PFSK-1 (cell line): ENCODE measurements at regions not wholly inside any gene's neighbourhood (a gene's known extent, or its start where the extent isn't known, plus 50 kb on each side); places are given as distances from the start of the nearest gene placed in this dataset.

ENCODE experiments used
- FOXP2 ChIP-seq: optimal IDR thresholded peaks from 2 replicates; pipeline ENCODE3; 2011; ENCODE audit warnings: borderline replicate concordance, control low read depth, inconsistent platforms; ENCODE audit not compliant: insufficient read depth; ENCODE audit errors: extremely low read length, extremely low read depth
- POLR2AphosphoS5 ChIP-seq: IDR thresholded peaks from 2 replicates; pipeline ENCODE4 v1.6.1; 2012; ENCODE audit warnings: low read depth, mild to moderate bottlenecking, control low read depth, low read length, moderate library complexity
- SIN3A ChIP-seq: IDR thresholded peaks from 2 replicates; pipeline ENCODE4 v1.6.1; 2012; ENCODE audit warnings: mild to moderate bottlenecking, low read length, moderate library complexity, borderline replicate concordance; ENCODE audit not compliant: insufficient read depth
- TAF1 ChIP-seq: IDR thresholded peaks from 2 replicates; pipeline ENCODE4 v1.6.1; 2012; ENCODE audit warnings: low read length, control low read depth, borderline replicate concordance; ENCODE audit not compliant: insufficient read depth
- TF ChIP-seq, protein P1 (sequence below), 2 experiments: IDR thresholded peaks; 2 replicates each; pipeline versions ENCODE4 v1.6.1 to v1.8.0; 2011 to 2012; ENCODE audit warnings: low read depth in 2 of 2, low read length in 2 of 2, control low read depth in 1 of 2, inconsistent platforms in 1 of 2, mild to moderate bottlenecking in 1 of 2, moderate library complexity in 1 of 2; ENCODE audit not compliant: insufficient read depth in 1 of 2

DNA sequence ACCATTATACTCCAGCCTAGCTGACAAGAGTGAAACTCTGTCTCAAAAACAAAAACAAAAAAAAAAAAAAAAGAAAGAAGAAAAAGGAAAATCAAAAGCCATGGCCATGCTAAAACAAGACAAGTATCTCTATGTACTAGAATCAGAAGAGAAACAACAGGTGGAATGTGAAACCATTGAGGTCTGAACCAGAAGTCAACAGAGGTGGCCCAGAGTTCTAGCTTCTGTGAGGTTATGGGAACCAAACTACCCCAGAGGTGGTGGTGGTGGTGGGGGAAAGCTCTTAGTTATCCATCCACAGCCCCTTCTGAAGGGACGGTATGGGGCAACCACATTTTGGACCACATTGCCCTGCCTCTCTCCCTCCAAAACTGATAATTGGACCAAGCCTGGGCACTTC is 59.5 kb upstream of the ZNF366 start:
- TF ChIP-seq POLR2AphosphoS5 (no peak), FOXP2 (no peak), SIN3A (no peak), TAF1 (no peak)
- TF ChIP-seq, protein P1, sequence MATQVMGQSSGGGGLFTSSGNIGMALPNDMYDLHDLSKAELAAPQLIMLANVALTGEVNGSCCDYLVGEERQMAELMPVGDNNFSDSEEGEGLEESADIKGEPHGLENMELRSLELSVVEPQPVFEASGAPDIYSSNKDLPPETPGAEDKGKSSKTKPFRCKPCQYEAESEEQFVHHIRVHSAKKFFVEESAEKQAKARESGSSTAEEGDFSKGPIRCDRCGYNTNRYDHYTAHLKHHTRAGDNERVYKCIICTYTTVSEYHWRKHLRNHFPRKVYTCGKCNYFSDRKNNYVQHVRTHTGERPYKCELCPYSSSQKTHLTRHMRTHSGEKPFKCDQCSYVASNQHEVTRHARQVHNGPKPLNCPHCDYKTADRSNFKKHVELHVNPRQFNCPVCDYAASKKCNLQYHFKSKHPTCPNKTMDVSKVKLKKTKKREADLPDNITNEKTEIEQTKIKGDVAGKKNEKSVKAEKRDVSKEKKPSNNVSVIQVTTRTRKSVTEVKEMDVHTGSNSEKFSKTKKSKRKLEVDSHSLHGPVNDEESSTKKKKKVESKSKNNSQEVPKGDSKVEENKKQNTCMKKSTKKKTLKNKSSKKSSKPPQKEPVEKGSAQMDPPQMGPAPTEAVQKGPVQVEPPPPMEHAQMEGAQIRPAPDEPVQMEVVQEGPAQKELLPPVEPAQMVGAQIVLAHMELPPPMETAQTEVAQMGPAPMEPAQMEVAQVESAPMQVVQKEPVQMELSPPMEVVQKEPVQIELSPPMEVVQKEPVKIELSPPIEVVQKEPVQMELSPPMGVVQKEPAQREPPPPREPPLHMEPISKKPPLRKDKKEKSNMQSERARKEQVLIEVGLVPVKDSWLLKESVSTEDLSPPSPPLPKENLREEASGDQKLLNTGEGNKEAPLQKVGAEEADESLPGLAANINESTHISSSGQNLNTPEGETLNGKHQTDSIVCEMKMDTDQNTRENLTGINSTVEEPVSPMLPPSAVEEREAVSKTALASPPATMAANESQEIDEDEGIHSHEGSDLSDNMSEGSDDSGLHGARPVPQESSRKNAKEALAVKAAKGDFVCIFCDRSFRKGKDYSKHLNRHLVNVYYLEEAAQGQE (IDR thresholded peaks at IDR 0.05; ENCODE audit: insufficient read depth in 1 of 2, low read depth in 2 of 2, low read length in 2 of 2) = no peak

DNA sequence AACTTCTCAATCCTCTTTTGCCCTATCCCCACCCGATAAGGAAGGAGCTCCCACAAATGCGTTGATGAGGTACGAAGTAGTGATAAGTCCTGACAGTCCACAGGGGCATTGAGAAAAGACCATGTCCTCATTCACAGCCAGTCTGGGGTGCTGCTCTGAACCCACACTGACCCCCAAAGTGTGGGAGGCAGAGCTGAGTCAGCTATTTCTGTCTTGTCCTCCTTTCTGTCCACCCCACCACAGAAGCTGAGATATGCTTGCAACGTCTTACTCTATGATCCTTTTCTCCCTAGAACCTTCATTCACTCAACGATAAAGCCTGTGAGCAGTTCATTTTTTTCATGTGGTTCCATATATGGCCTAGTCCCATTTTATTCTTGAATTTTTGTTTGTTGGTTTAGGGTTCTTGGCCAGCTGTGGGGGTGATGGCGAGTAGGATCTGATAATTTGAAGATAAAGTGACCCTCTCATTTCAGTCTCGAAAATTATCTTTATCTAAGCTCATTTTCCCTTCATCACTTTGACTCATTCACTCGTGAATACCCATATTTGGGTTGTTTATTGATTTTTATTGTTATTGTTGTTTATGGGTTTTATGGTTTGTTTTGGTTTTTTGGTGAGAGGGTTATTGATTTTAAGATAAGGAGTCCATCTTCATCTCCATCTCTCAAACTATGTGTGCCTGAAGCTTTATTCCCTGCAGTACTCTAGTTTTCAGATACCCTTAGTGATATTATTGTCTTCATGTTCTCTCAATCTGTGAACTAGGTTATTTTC is 58.5 kb upstream of the ZNF366 start:
- TF ChIP-seq POLR2AphosphoS5 (no peak), SIN3A (no peak), FOXP2 (no peak), TAF1 (no peak)
- TF ChIP-seq, protein P1 (IDR thresholded peaks at IDR 0.05; ENCODE audit: insufficient read depth in 1 of 2, low read depth in 2 of 2, low read length in 2 of 2) = no peak

DNA sequence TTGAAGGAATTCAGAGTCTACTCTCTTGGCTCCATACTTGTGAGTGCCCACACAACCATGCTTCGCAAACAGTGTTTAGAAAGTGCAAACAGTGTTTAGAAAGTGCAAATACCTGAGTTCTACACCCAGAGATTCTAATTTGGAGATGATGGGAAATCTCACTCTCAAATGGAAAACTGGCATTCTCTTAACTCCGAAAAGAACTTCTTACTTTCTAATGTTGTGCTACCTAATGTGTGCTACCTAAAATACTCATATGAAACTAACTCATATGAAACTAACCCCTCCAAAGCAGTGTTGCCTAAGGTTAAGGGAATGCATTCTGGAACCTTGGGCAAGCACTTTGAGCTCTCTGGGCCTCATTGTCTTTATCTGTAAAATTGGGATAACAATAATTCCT is 55.5 kb upstream of the ZNF366 start:
- no peak for TF ChIP-seq POLR2AphosphoS5
- TF ChIP-seq FOXP2 = no peak
- no peak for TF ChIP-seq SIN3A
- TF ChIP-seq, protein P1 (IDR thresholded peaks at IDR 0.05; ENCODE audit: insufficient read depth in 1 of 2, low read depth in 2 of 2, low read length in 2 of 2) = no peak
- TF ChIP-seq TAF1 = no peak

DNA sequence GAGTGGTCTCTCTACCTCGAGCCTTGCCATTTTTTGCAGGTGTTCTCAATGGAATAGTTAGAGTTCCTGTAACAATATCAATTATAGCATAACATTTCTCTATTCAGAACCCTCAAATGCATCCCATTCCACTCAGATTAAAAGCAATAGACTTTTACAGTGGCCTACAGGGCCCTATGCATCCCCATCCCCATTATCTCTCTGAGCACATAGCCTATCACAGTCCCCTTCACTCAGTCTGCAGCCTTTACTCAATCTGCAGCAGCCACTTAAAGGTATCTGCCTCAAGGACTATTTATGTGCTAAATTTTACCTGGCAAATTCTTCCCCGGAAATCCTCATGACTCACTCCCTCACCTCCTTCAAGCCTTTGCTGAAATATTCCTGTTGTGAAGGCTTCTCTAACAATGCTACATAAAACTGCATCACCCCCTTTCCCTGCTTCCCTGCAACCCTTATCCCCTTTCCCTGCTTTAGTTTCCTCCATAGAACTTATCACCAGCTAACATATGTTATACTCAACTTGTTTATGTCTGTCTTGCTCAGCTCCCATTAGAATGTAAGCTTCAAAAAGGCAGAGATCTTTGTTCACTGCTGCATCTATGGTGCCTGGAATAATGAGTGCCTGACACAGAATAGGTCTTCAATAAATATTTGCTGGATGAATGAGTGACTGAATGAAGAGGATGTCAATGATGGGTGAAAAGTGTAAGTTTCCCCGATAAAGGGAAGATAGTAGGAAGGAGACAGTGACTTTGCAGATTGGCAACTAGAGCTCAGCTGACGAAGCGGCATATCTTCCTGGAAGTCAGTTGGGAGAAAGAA is 54.1 kb upstream of the ZNF366 start:
- no peak for TF ChIP-seq FOXP2
- TF ChIP-seq, protein P1 (IDR thresholded peaks at IDR 0.05; ENCODE audit: insufficient read depth in 1 of 2, low read depth in 2 of 2, low read length in 2 of 2) = no peak
- TF ChIP-seq TAF1 = no peak
- no peak for TF ChIP-seq SIN3A
- no peak for TF ChIP-seq POLR2AphosphoS5
